Neural cell (in vitro differentiated cells): ENCODE measurements at regions not wholly inside any gene's neighbourhood (a gene's known extent, or its start where the extent isn't known, plus 50 kb on each side); places are given as distances from the start of the nearest gene placed in this dataset.

ENCODE experiments used
- H2AFZ ChIP-seq: fragments of 200-600, 300-800 bp; sonication (generic), shearing (Covaris generic); 2 replicates; pipeline ENCODE4 v1.6.0; 2014; ENCODE audit warnings: low read depth, mild to moderate bottlenecking, antibody characterized with exemption, low read length, moderate library complexity
- H3F3A ChIP-seq: fragments of 200-600 bp; shearing (Covaris generic); 2 replicates; pipeline ENCODE4 v1.6.1; 2016; ENCODE audit warnings: mild to moderate bottlenecking, moderate library complexity, mixed read lengths, antibody characterized with exemption, low read length; ENCODE audit not compliant: insufficient read depth, poor library complexity, severe bottlenecking
- H3K27ac ChIP-seq: fragments of 200-600, 300-800 bp; sonication (generic), shearing (Covaris generic); 2 replicates; pipeline ENCODE4 v1.5.1; 2014; ENCODE audit warnings: mild to moderate bottlenecking, low read length, moderate library complexity
- H3K27me3 ChIP-seq: fragments of 300-800, 200-600 bp; sonication (generic), shearing (Covaris generic); 2 replicates; pipeline ENCODE4 v1.6.0; 2014; ENCODE audit warnings: mild to moderate bottlenecking, low read depth, low read length, moderate library complexity; ENCODE audit not compliant: insufficient read depth
- H3K36me3 ChIP-seq: fragments of 300-800, 200-600 bp; sonication (generic), shearing (Covaris generic); 2 replicates; pipeline ENCODE4 v1.5.1; 2014; ENCODE audit warnings: mild to moderate bottlenecking, antibody characterized with exemption, low read length, moderate library complexity; ENCODE audit not compliant: insufficient read depth
- H3K4me2 ChIP-seq: fragments of 300-800, 200-600 bp; sonication (generic), shearing (Covaris generic); 2 replicates; pipeline ENCODE4 v1.6.0; 2014; ENCODE audit warnings: mild to moderate bottlenecking, low read length
- H3K4me3 ChIP-seq: fragments of 300-800, 200-600 bp; sonication (generic), shearing (Covaris generic); 2 replicates; pipeline ENCODE4 v1.5.1; 2014; ENCODE audit warnings: mild to moderate bottlenecking, low read length, moderate library complexity
- H3K79me2 ChIP-seq: fragments of 200-600 bp; shearing (Covaris generic); replicated peaks from 2 replicates; pipeline ENCODE4 v1.6.0; 2014; ENCODE audit warnings: mild to moderate bottlenecking, low read length, moderate library complexity; ENCODE audit not compliant: insufficient read depth
- H3K9ac ChIP-seq: fragments of 300-800, 200-600 bp; sonication (generic), shearing (Covaris generic); 2 replicates; pipeline ENCODE4 v1.6.1; 2016; ENCODE audit warnings: mild to moderate bottlenecking, low read length, mixed read lengths
- H3K9me2 ChIP-seq: fragments of 200-600 bp; shearing (Covaris generic); 2 replicates; pipeline ENCODE4 v1.6.1; 2016; ENCODE audit warnings: mild to moderate bottlenecking, low read length, mixed read lengths; ENCODE audit not compliant: insufficient read depth
- H3K9me3 ChIP-seq: fragments of 200-600, 300-800 bp; sonication (generic), shearing (Covaris generic); 2 replicates; pipeline ENCODE4 v1.6.1; 2016; ENCODE audit warnings: mild to moderate bottlenecking, mixed run types, low read length, moderate library complexity, mixed read lengths
- H4K20me1 ChIP-seq: fragments of 200-600 bp; shearing (Covaris generic); 2 replicates; pipeline ENCODE4 v1.6.1; 2016; ENCODE audit warnings: mild to moderate bottlenecking, mixed run types; ENCODE audit not compliant: insufficient read depth
- EP300 ChIP-seq: fragments of 450-650 bp; conservative IDR thresholded peaks from 2 replicates; pipeline ENCODE4 v1.6.1; 2014; ENCODE audit warnings: antibody characterized with exemption, mild to moderate bottlenecking, moderate library complexity; ENCODE audit not compliant: poor library complexity, severe bottlenecking
- EZH2 ChIP-seq: fragments of 200-600, 300-800 bp; shearing (Covaris generic), sonication (generic); IDR thresholded peaks from 2 replicates; pipeline ENCODE4 v1.6.1; 2014; ENCODE audit warnings: antibody characterized with exemption, low read length, borderline replicate concordance, mild to moderate bottlenecking; ENCODE audit not compliant: insufficient read depth, poor library complexity, severe bottlenecking
- MXI1 ChIP-seq: fragments of 450-650 bp; conservative IDR thresholded peaks from 2 replicates; pipeline ENCODE4 v1.6.1; 2014; ENCODE audit warnings: antibody characterized with exemption, mild to moderate bottlenecking; ENCODE audit not compliant: poor library complexity, severe bottlenecking
- POLR2AphosphoS5 ChIP-seq: IDR thresholded peaks from 2 replicates; pipeline ENCODE4 v1.6.1; 2012
- RAD21 ChIP-seq: fragments of 450-650 bp; conservative IDR thresholded peaks from 2 replicates; pipeline ENCODE4 v1.6.1; 2014; ENCODE audit warnings: antibody characterized with exemption, mild to moderate bottlenecking, moderate library complexity
- SMC3 ChIP-seq: fragments of 450-650 bp; conservative IDR thresholded peaks from 2 replicates; pipeline ENCODE4 v1.6.1; 2014; ENCODE audit warnings: antibody characterized with exemption, mild to moderate bottlenecking, moderate library complexity; ENCODE audit not compliant: poor library complexity
- TAF1 ChIP-seq: IDR thresholded peaks from 2 replicates; pipeline ENCODE4 v1.6.1; 2012; ENCODE audit warnings: low read depth
- TF ChIP-seq, protein P1 (sequence below): IDR thresholded peaks from 2 replicates; pipeline ENCODE4 v1.6.1; 2012; ENCODE audit warnings: borderline replicate concordance
- TF ChIP-seq, protein P2 (sequence below): fragments of 450-650 bp; IDR thresholded peaks from 2 replicates; pipeline ENCODE4 v1.5.1; 2014; ENCODE audit warnings: antibody characterized with exemption, mild to moderate bottlenecking, moderate library complexity; ENCODE audit not compliant: poor library complexity, severe bottlenecking

DNA sequence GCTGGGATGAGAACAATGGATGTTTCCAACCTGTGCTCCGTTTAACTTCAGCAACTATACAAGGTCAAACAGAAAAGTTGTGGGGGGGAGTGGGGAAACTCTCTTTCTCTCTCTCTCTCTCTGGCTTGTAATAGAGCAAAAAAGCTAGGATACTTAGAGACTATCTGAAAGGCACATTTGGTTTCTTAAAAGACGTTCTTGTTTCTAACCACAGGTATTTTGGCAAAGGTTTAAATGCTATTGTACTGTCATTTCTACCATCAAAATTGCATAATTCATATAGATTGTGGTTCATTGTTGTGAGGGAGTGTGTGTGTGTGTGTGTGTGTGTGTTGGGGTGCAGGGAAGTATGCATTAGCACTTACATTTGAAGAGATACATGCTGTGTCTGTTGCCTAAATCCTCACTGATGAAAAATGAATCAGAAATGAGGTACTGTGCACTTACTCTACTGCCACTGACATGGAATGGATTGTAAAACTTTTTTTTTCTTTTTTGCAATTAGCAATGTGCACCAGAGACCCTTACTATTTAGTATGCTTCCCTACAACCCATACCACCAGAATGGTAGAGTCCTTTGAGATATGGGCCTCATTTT is 841.0 kb upstream of the PIK3C3 start:
- Histone ChIP-seq H3K9me2 (no peaks in the 10 kb centered on the region), H4K20me1 (no peaks in the 10 kb centered on the region), H2AFZ (no peak overlapping the region), H3K4me3 (no peak overlapping the region), H3K27ac (no peak overlapping the region), H3K4me2 (no peak overlapping the region), H3K27me3 (no peaks in the 10 kb centered on the region), H3K9ac (no peak overlapping the region), H3K9me3 (no peaks in the 10 kb centered on the region), H3F3A (no peaks in the 10 kb centered on the region), H3K36me3 (no peaks in the 10 kb centered on the region), H3K79me2 (no peaks in the 10 kb centered on the region)
- TF ChIP-seq SMC3 (no peak), EP300 (no peak), EZH2 (no peak), RAD21 (no peak), MXI1 (no peak), POLR2AphosphoS5 (no peak), TAF1 (no peak)
- TF ChIP-seq, protein P1, sequence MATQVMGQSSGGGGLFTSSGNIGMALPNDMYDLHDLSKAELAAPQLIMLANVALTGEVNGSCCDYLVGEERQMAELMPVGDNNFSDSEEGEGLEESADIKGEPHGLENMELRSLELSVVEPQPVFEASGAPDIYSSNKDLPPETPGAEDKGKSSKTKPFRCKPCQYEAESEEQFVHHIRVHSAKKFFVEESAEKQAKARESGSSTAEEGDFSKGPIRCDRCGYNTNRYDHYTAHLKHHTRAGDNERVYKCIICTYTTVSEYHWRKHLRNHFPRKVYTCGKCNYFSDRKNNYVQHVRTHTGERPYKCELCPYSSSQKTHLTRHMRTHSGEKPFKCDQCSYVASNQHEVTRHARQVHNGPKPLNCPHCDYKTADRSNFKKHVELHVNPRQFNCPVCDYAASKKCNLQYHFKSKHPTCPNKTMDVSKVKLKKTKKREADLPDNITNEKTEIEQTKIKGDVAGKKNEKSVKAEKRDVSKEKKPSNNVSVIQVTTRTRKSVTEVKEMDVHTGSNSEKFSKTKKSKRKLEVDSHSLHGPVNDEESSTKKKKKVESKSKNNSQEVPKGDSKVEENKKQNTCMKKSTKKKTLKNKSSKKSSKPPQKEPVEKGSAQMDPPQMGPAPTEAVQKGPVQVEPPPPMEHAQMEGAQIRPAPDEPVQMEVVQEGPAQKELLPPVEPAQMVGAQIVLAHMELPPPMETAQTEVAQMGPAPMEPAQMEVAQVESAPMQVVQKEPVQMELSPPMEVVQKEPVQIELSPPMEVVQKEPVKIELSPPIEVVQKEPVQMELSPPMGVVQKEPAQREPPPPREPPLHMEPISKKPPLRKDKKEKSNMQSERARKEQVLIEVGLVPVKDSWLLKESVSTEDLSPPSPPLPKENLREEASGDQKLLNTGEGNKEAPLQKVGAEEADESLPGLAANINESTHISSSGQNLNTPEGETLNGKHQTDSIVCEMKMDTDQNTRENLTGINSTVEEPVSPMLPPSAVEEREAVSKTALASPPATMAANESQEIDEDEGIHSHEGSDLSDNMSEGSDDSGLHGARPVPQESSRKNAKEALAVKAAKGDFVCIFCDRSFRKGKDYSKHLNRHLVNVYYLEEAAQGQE, result no peak
- TF ChIP-seq, protein P2, sequence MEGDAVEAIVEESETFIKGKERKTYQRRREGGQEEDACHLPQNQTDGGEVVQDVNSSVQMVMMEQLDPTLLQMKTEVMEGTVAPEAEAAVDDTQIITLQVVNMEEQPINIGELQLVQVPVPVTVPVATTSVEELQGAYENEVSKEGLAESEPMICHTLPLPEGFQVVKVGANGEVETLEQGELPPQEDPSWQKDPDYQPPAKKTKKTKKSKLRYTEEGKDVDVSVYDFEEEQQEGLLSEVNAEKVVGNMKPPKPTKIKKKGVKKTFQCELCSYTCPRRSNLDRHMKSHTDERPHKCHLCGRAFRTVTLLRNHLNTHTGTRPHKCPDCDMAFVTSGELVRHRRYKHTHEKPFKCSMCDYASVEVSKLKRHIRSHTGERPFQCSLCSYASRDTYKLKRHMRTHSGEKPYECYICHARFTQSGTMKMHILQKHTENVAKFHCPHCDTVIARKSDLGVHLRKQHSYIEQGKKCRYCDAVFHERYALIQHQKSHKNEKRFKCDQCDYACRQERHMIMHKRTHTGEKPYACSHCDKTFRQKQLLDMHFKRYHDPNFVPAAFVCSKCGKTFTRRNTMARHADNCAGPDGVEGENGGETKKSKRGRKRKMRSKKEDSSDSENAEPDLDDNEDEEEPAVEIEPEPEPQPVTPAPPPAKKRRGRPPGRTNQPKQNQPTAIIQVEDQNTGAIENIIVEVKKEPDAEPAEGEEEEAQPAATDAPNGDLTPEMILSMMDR, result no peak

DNA sequence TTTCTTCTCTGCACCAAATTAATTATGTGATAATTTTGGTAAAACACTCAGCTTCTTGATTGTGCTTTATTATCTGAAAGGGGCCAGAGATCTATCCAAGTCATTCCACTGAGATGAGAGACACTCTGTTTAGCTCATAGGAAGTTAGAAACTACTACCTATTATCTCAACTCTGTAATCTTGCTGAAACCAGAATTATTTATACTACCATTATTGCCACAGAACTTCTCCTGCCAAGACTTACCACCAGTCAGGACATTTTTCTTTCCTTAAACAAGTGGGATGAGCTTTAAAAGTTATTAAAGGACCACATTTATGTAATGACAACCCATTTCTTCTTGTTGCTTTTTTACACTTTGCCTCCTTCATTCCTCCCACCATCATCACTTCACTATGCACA is 855.6 kb upstream of the PIK3C3 start:
- H3K79me2 ChIP-seq, result no peaks in the 10 kb centered on the region
- H3K27me3 ChIP-seq, result no peaks in the 10 kb centered on the region
- H3K27ac ChIP-seq, result no peak overlapping the region
- H3K9me3 ChIP-seq, result no peaks in the 10 kb centered on the region
- TF ChIP-seq EP300 (no peak), POLR2AphosphoS5 (no peak), EZH2 (no peak), MXI1 (no peak), TAF1 (no peak), RAD21 (no peak), SMC3 (no peak)
- TF ChIP-seq, protein P1, result no peak
- TF ChIP-seq, protein P2, result no peak
- no peaks in the 10 kb centered on the region for H3K36me3 ChIP-seq
- no peak overlapping the region for H2AFZ ChIP-seq
- H3K4me3 ChIP-seq, result no peak overlapping the region
- H4K20me1 ChIP-seq, result no peaks in the 10 kb centered on the region
- no peak overlapping the region for H3K4me2 ChIP-seq
- H3K9ac ChIP-seq, result no peak overlapping the region
- H3K9me2 ChIP-seq, result no peaks in the 10 kb centered on the region
- no peaks in the 10 kb centered on the region for H3F3A ChIP-seq
